NB4 (cell line): ENCODE measurements at regions not wholly inside any gene's neighbourhood (a gene's known extent, or its start where the extent isn't known, plus 50 kb on each side); places are given as distances from the start of the nearest gene placed in this dataset.

Experiments
- CTCF ChIP-seq: IDR thresholded peaks from one replicate; pipeline ENCODE4 v1.5.1; 2012; ENCODE audit warnings: low read depth, low read length
- MAX ChIP-seq: IDR thresholded peaks from 2 replicates; pipeline ENCODE4 v1.6.1; 2011; ENCODE audit warnings: low read depth, low read length
- POLR2A ChIP-seq: IDR thresholded peaks from 2 replicates; pipeline ENCODE4 v1.6.1; 2011; ENCODE audit warnings: mild to moderate bottlenecking; ENCODE audit not compliant: insufficient read length; ENCODE audit errors: extremely low read depth

GRCh38 chr2:21690005-21690404 is 566.2 kb downstream of the TDRD15 start:
- TF ChIP-seq CTCF: no peak
- TF ChIP-seq POLR2A: no peak
- TF ChIP-seq MAX: no peak
